ENCODE measurements at regions not wholly inside any gene's neighbourhood (a gene's known extent, or its start where the extent isn't known, plus 50 kb on each side); places are given as distances from the start of the nearest gene placed in this dataset.

- TF ChIP-seq CTCF (IDR thresholded peaks at IDR 0.05): no peak
- TF ChIP-seq POLR2A (IDR thresholded peaks at IDR 0.05): no peak
These were observed 847.6 kb upstream of the CELF4 start for GRCh38 chr18:38413193-38413592.
